Astrocyte (in vitro differentiated cells and primary cell): ENCODE measurements at regions not wholly inside any gene's neighbourhood (a gene's known extent, or its start where the extent isn't known, plus 50 kb on each side); places are given as distances from the start of the nearest gene placed in this dataset.

Experiments
- DNase-seq: peaks from one replicate; pipeline ENCODE4 v3.0.0-alpha.2; 2010; ENCODE audit warnings: low read depth
- FAIRE-seq: peaks from 2 replicates; lab custom pipeline; 2011; peaks lifted over from hg19 to GRCh38; lab: Jason Lieb, UNC
- H2AFZ ChIP-seq: 2 replicates; pipeline ENCODE4 v1.6.0; 2012; ENCODE audit warnings: low read depth, low read length, inconsistent platforms
- H3K27ac ChIP-seq: 2 replicates; pipeline ENCODE4 v1.5.1; 2011; ENCODE audit warnings: low read depth, low read length, inconsistent platforms
- H3K27me3 ChIP-seq: 2 replicates; pipeline ENCODE4 v1.6.0; 2011; ENCODE audit warnings: low read length, inconsistent platforms; ENCODE audit not compliant: insufficient read depth
- H3K36me3 ChIP-seq: 2 replicates; pipeline ENCODE4 v1.5.1; 2011; ENCODE audit warnings: low read length, inconsistent platforms; ENCODE audit not compliant: insufficient read depth
- H3K4me1 ChIP-seq: 2 replicates; pipeline ENCODE4 v1.5.1; 2011; ENCODE audit warnings: low read length, inconsistent platforms; ENCODE audit not compliant: insufficient read depth
- H3K4me2 ChIP-seq: 2 replicates; pipeline ENCODE4 v1.6.0; 2012; ENCODE audit warnings: low read length, inconsistent platforms
- H3K4me3 ChIP-seq: 2 replicates; pipeline ENCODE4 v1.5.1; 2011; ENCODE audit warnings: low read depth, mild to moderate bottlenecking, low read length, inconsistent platforms; ENCODE audit not compliant: insufficient read depth
- H3K79me2 ChIP-seq: 2 replicates; pipeline ENCODE4 v1.6.0; 2012; ENCODE audit warnings: mild to moderate bottlenecking, low read length, inconsistent platforms; ENCODE audit not compliant: insufficient read depth
- H3K9ac ChIP-seq: 2 replicates; pipeline ENCODE4 v1.6.0; 2012; ENCODE audit warnings: mild to moderate bottlenecking, low read length, inconsistent platforms
- H3K9me3 ChIP-seq: 2 replicates; pipeline ENCODE4 v1.5.1; 2012; ENCODE audit warnings: low read depth, mild to moderate bottlenecking, low read length, inconsistent platforms; ENCODE audit not compliant: insufficient read depth
- H4K20me1 ChIP-seq: 2 replicates; pipeline ENCODE4 v1.6.0; 2012; ENCODE audit warnings: low read length, inconsistent platforms; ENCODE audit not compliant: insufficient read depth
- H3K27ac Mint-ChIP-seq: one replicate; pipeline ENCODE4 v1.8.0; 2021; ENCODE audit warnings: mild to moderate bottlenecking, mixed read lengths; ENCODE audit not compliant: unreplicated experiment
- H3K27me3 Mint-ChIP-seq: one replicate; pipeline ENCODE4 v1.8.0; 2021; ENCODE audit warnings: low read depth, mixed read lengths; ENCODE audit not compliant: unreplicated experiment
- H3K36me3 Mint-ChIP-seq: one replicate; pipeline ENCODE4 v1.8.0; 2021; ENCODE audit warnings: low read depth, mixed read lengths; ENCODE audit not compliant: unreplicated experiment
- H3K4me1 Mint-ChIP-seq: one replicate; pipeline ENCODE4 v1.8.0; 2021; ENCODE audit warnings: low read depth, mixed read lengths; ENCODE audit not compliant: unreplicated experiment
- H3K4me3 Mint-ChIP-seq: one replicate; pipeline ENCODE4 v1.8.0; 2021; ENCODE audit warnings: mild to moderate bottlenecking, moderate library complexity, mixed read lengths; ENCODE audit not compliant: unreplicated experiment
- H3K9me3 Mint-ChIP-seq: one replicate; pipeline ENCODE4 v1.8.0; 2021; ENCODE audit warnings: mild to moderate bottlenecking, mixed read lengths; ENCODE audit not compliant: unreplicated experiment
- CTCF ChIP-seq: IDR thresholded peaks from 2 replicates; pipeline ENCODE4 v1.5.1; 2011; ENCODE audit warnings: low read depth, mild to moderate bottlenecking, inconsistent platforms, low read length, moderate library complexity; ENCODE audit not compliant: insufficient read depth
- EZH2 ChIP-seq: IDR thresholded peaks from 2 replicates; pipeline ENCODE4 v1.6.1; 2012; ENCODE audit warnings: mild to moderate bottlenecking, low read length, inconsistent platforms; ENCODE audit not compliant: insufficient read depth

GRCh38 chr12:59173695-59174094, 253.4 kb upstream of the LRIG3 start:
- H3K79me2 ChIP-seq: no peaks in the 10 kb centered on the region
- no peaks in the 10 kb centered on the region for H4K20me1 ChIP-seq
- no peaks in the 10 kb centered on the region for H3K9me3 ChIP-seq
- H3K27me3 Mint-ChIP-seq: no peaks in the 10 kb centered on the region
- H3K9me3 Mint-ChIP-seq: peaks cover 9% of the 10 kb centered on the region
- H3K36me3 ChIP-seq: no peaks in the 10 kb centered on the region
- H2AFZ ChIP-seq: no peak overlapping the region
- no peak for FAIRE-seq
- no peak for DNase-seq
- no peak overlapping the region for H3K4me3 ChIP-seq
- no peak overlapping the region for H3K27ac Mint-ChIP-seq
- H3K27ac ChIP-seq: no peak overlapping the region
- no peak overlapping the region for H3K9ac ChIP-seq
- H3K4me1 ChIP-seq: no peaks in the 10 kb centered on the region
- no peak overlapping the region for H3K4me3 Mint-ChIP-seq
- TF ChIP-seq EZH2: no peak
- no peaks in the 10 kb centered on the region for H3K4me1 Mint-ChIP-seq
- H3K4me2 ChIP-seq: no peak overlapping the region
- no peaks in the 10 kb centered on the region for H3K27me3 ChIP-seq
- H3K36me3 Mint-ChIP-seq: no peaks in the 10 kb centered on the region

GRCh38 chr12:59168647-59169046, 248.3 kb upstream of the LRIG3 start:
- no peak overlapping the region for H3K27ac Mint-ChIP-seq
- FAIRE-seq: no peak
- no peaks in the 10 kb centered on the region for H3K27me3 ChIP-seq
- H3K27ac ChIP-seq: no peak overlapping the region
- H3K4me3 ChIP-seq: no peak overlapping the region
- H3K36me3 Mint-ChIP-seq: no peaks in the 10 kb centered on the region
- no peaks in the 10 kb centered on the region for H3K79me2 ChIP-seq
- peaks cover 4% of the 10 kb centered on the region for H3K4me1 ChIP-seq
- no peak for DNase-seq
- no peaks in the 10 kb centered on the region for H3K27me3 Mint-ChIP-seq
- no peak overlapping the region for H3K9ac ChIP-seq
- no peak overlapping the region for H3K4me3 Mint-ChIP-seq
- no peak overlapping the region for H3K4me2 ChIP-seq
- no peaks in the 10 kb centered on the region for H4K20me1 ChIP-seq
- H3K9me3 ChIP-seq: no peaks in the 10 kb centered on the region
- no peaks in the 10 kb centered on the region for H3K36me3 ChIP-seq
- H3K9me3 Mint-ChIP-seq: no peaks in the 10 kb centered on the region
- no peak for TF ChIP-seq CTCF
- no peak for TF ChIP-seq EZH2
- no peak overlapping the region for H2AFZ ChIP-seq
- H3K4me1 Mint-ChIP-seq: peaks cover 10% of the 10 kb centered on the region

GRCh38 chr12:59166457-59166856, 246.2 kb upstream of the LRIG3 start:
- H3K9me3 Mint-ChIP-seq: no peaks in the 10 kb centered on the region
- H3K27me3 ChIP-seq: no peaks in the 10 kb centered on the region
- no peak overlapping the region for H2AFZ ChIP-seq
- H3K79me2 ChIP-seq: no peaks in the 10 kb centered on the region
- no peak overlapping the region for H3K4me3 Mint-ChIP-seq
- no peak overlapping the region for H3K4me3 ChIP-seq
- peaks cover 10% of the 10 kb centered on the region for H3K4me1 Mint-ChIP-seq
- DNase-seq (no peak), FAIRE-seq (no peak)
- no peak overlapping the region for H3K27ac Mint-ChIP-seq
- TF ChIP-seq CTCF (no peak), EZH2 (no peak)
- no peaks in the 10 kb centered on the region for H3K9me3 ChIP-seq
- H3K4me1 ChIP-seq: peaks cover 4% of the 10 kb centered on the region
- H3K27me3 Mint-ChIP-seq: no peaks in the 10 kb centered on the region
- H3K36me3 Mint-ChIP-seq: no peaks in the 10 kb centered on the region
- no peaks in the 10 kb centered on the region for H4K20me1 ChIP-seq
- H3K4me2 ChIP-seq: peak overlapping the region; percentile 10
- no peaks in the 10 kb centered on the region for H3K36me3 ChIP-seq
- no peak overlapping the region for H3K9ac ChIP-seq
- no peak overlapping the region for H3K27ac ChIP-seq
